ENCODE measurements at regions not wholly inside any gene's neighbourhood (a gene's known extent, or its start where the extent isn't known, plus 50 kb on each side); places are given as distances from the start of the nearest gene placed in this dataset.

- no peak overlapping the region for H3K4me3 ChIP-seq (replicated peaks; ENCODE audit: low read depth, low read length)
- TF ChIP-seq CTCF (IDR thresholded peaks at IDR 0.05; ENCODE audit: low read depth, low read length, missing control alignments), result no peak
- no peak for DNase-seq (ENCODE audit: extremely low read depth, low read depth)
These were observed 136.0 kb downstream of the OPN5 start for GRCh38 chr6:47917811-47918210.

GRCh38 chr6:47917202-47917601, 135.4 kb downstream of the OPN5 start:
- TF ChIP-seq CTCF (IDR thresholded peaks at IDR 0.05; ENCODE audit: low read depth, low read length, missing control alignments), result no peak
- DNase-seq (ENCODE audit: extremely low read depth, low read depth), result no peak

GRCh38 chr6:47915017-47915416, 133.2 kb downstream of the OPN5 start:
- TF ChIP-seq CTCF (IDR thresholded peaks at IDR 0.05; ENCODE audit: low read depth, low read length, missing control alignments), result no peak
- no peak overlapping the region for H3K4me3 ChIP-seq (replicated peaks; ENCODE audit: low read depth, low read length)
- DNase-seq (ENCODE audit: extremely low read depth, low read depth), result no peak

More at GRCh38 chr6:47917202-47917601, 135.4 kb downstream of the OPN5 start:
- H3K4me3 ChIP-seq (replicated peaks; ENCODE audit: low read depth, low read length), result no peak overlapping the region

- no peak for DNase-seq (ENCODE audit: extremely low read depth, low read depth)
- TF ChIP-seq CTCF (IDR thresholded peaks at IDR 0.05; ENCODE audit: low read depth, low read length, missing control alignments), result no peak
These were observed 126.4 kb downstream of the OPN5 start for GRCh38 chr6:47908271-47908670.

GRCh38 chr6:47905717-47906116, 123.9 kb downstream of the OPN5 start:
- DNase-seq (ENCODE audit: extremely low read depth, low read depth), result no peak
- no peak overlapping the region for H3K4me3 ChIP-seq (replicated peaks; ENCODE audit: low read depth, low read length)
- no peak for TF ChIP-seq CTCF (IDR thresholded peaks at IDR 0.05; ENCODE audit: low read depth, low read length, missing control alignments)

More at GRCh38 chr6:47908271-47908670, 126.4 kb downstream of the OPN5 start:
- no peak overlapping the region for H3K4me3 ChIP-seq (replicated peaks; ENCODE audit: low read depth, low read length)

GRCh38 chr6:47897247-47897646, 115.4 kb downstream of the OPN5 start:
- H3K4me3 ChIP-seq (replicated peaks; ENCODE audit: low read depth, low read length), result no peak overlapping the region
- no peak for DNase-seq (ENCODE audit: extremely low read depth, low read depth)
- no peak for TF ChIP-seq CTCF (IDR thresholded peaks at IDR 0.05; ENCODE audit: low read depth, low read length, missing control alignments)

GRCh38 chr6:47890326-47890875, 108.6 kb downstream of the OPN5 start:
- TF ChIP-seq CTCF (IDR thresholded peaks at IDR 0.05; ENCODE audit: low read depth, low read length, missing control alignments), result no peak
- DNase-seq (ENCODE audit: extremely low read depth, low read depth), result no peak
- no peak overlapping the region for H3K4me3 ChIP-seq (replicated peaks; ENCODE audit: low read depth, low read length)
